Liver (tissue), 8 donors: ENCODE measurements at regions not wholly inside any gene's neighbourhood (a gene's known extent, or its start where the extent isn't known, plus 50 kb on each side); places are given as distances from the start of the nearest gene placed in this dataset.

Experiments used
- DNase-seq: peaks from one replicate; pipeline ENCODE4 v3.0.0-alpha.2; 2017; ENCODE audit warnings: low spot score
- H3K27ac ChIP-seq, 2 donors: one replicate each; pipeline ENCODE4 v1.7.0; 2013; ENCODE audit warnings: inconsistent platforms in 2 of 2, low read length in 2 of 2, control low read depth in 1 of 2, low read depth in 1 of 2, mild to moderate bottlenecking in 1 of 2
- H3K27me3 ChIP-seq, 4 donors: one replicate each; pipeline versions ENCODE4 v1.6.1 to v1.7.0; 2013; ENCODE audit warnings: low read length in 3 of 4, inconsistent platforms in 1 of 4, mild to moderate bottlenecking in 1 of 4, moderate library complexity in 1 of 4; ENCODE audit not compliant: control insufficient read depth in 4 of 4, insufficient read depth in 4 of 4
- H3K36me3 ChIP-seq, 4 donors: one replicate each; pipeline versions ENCODE4 v1.6.1 to v1.7.0; 2013; ENCODE audit warnings: low read length in 3 of 4, mild to moderate bottlenecking in 3 of 4, low read depth in 1 of 4, moderate library complexity in 1 of 4; ENCODE audit not compliant: control insufficient read depth in 4 of 4, insufficient read depth in 3 of 4
- H3K4me1 ChIP-seq, 4 donors: one replicate each; pipeline versions ENCODE4 v1.6.1 to v1.7.0; 2013; ENCODE audit warnings: low read length in 3 of 4, mild to moderate bottlenecking in 3 of 4, moderate library complexity in 1 of 4; ENCODE audit not compliant: control insufficient read depth in 4 of 4, insufficient read depth in 4 of 4
- H3K4me3 ChIP-seq, 3 donors: one replicate each; pipeline versions ENCODE4 v1.6.1 to v1.7.0; 2013; ENCODE audit warnings: low read length in 3 of 3, control low read depth in 1 of 3, low read depth in 1 of 3, mild to moderate bottlenecking in 1 of 3
- H3K9ac ChIP-seq, 2 donors: one replicate each; pipeline ENCODE4 v1.7.0; 2013; ENCODE audit warnings: low read length in 2 of 2, mild to moderate bottlenecking in 2 of 2, moderate library complexity in 2 of 2, control low read depth in 1 of 2, low read depth in 1 of 2
- H3K9me3 ChIP-seq, 4 donors: one replicate each; pipeline versions ENCODE4 v1.6.1 to v1.7.0; 2013; ENCODE audit warnings: low read length in 3 of 4; ENCODE audit not compliant: control insufficient read depth in 4 of 4
- ATF3 ChIP-seq: IDR thresholded peaks from 2 replicates; pipeline ENCODE4 v1.6.1; 2016; ENCODE audit warnings: antibody characterized with exemption
- CTCF ChIP-seq: fragments of 150-350 bp; IDR thresholded peaks from 2 replicates; pipeline ENCODE4 v1.5.1; 2017; ENCODE audit warnings: improper control_type of control experiment, low read depth, low read length; ENCODE audit not compliant: missing input control
- EGR1 ChIP-seq, 2 donors: IDR thresholded peaks; 2 replicates each; pipeline ENCODE4 v1.6.1; 2016 to 2018; ENCODE audit warnings: antibody characterized with exemption in 2 of 2, low read depth in 2 of 2
- FOXA1 ChIP-seq: IDR thresholded peaks from 2 replicates; pipeline ENCODE4 v1.6.1; 2016; ENCODE audit warnings: antibody characterized with exemption
- FOXA2 ChIP-seq: IDR thresholded peaks from 2 replicates; pipeline ENCODE4 v1.6.1; 2016; ENCODE audit warnings: antibody characterized with exemption
- GABPA ChIP-seq, 2 donors: IDR thresholded peaks in 1 of 2; conservative IDR thresholded peaks in 1 of 2; 2 replicates each; pipeline ENCODE4 v1.6.1; 2016; ENCODE audit warnings: antibody characterized with exemption in 2 of 2, mild to moderate bottlenecking in 1 of 2, moderate library complexity in 1 of 2
- HNF4A ChIP-seq, 2 donors: conservative IDR thresholded peaks; 2 replicates each; pipeline ENCODE4 v1.6.1; 2016; ENCODE audit warnings: antibody characterized with exemption in 2 of 2, mild to moderate bottlenecking in 2 of 2
- HNF4G ChIP-seq: IDR thresholded peaks from 2 replicates; pipeline ENCODE4 v1.6.1; 2016; ENCODE audit warnings: antibody characterized with exemption
- JUND ChIP-seq, 2 donors: IDR thresholded peaks; 2 replicates each; pipeline ENCODE4 v1.6.1; 2016; ENCODE audit warnings: antibody characterized with exemption in 2 of 2
- MAX ChIP-seq: IDR thresholded peaks from 2 replicates; pipeline ENCODE4 v1.6.1; 2016; ENCODE audit warnings: antibody characterized with exemption
- NR2F2 ChIP-seq: IDR thresholded peaks from 2 replicates; pipeline ENCODE4 v1.6.1; 2016; ENCODE audit warnings: antibody characterized with exemption
- RAD21 ChIP-seq, 2 donors: IDR thresholded peaks; 2 replicates each; pipeline ENCODE4 v1.6.1; 2016; ENCODE audit warnings: antibody characterized with exemption in 2 of 2, mild to moderate bottlenecking in 2 of 2
- REST ChIP-seq: IDR thresholded peaks from 2 replicates; pipeline ENCODE4 v1.6.1; 2016; ENCODE audit warnings: antibody characterized with exemption, mild to moderate bottlenecking
- SP1 ChIP-seq: IDR thresholded peaks from 2 replicates; pipeline ENCODE4 v1.6.1; 2018; ENCODE audit warnings: antibody characterized with exemption, mild to moderate bottlenecking
- TAF1 ChIP-seq: conservative IDR thresholded peaks from 2 replicates; pipeline ENCODE4 v1.6.1; 2016; ENCODE audit warnings: antibody characterized with exemption, mild to moderate bottlenecking
- YY1 ChIP-seq: IDR thresholded peaks from 2 replicates; pipeline ENCODE4 v1.6.1; 2016; ENCODE audit warnings: antibody characterized with exemption, mild to moderate bottlenecking
- ZBTB33 ChIP-seq: IDR thresholded peaks from 2 replicates; pipeline ENCODE4 v1.6.1; 2016; ENCODE audit warnings: antibody characterized with exemption
- WGBS: extraction: QIAGEN DNeasy Blood & Tissue Kit; methylation state at CpG from one replicate; pipeline ENCODE4 v1.1.7; 2013; 5-methylcytosine and 5-hydroxymethylcytosine counted together
- donor health status: healthy.
- donor health status: healthy.
- donor health status: healthy.
- donor health status: healthy.
- donor health status: healthy.

- TF ChIP-seq CTCF: no peak
These were observed 614.0 kb upstream of the EYS start (continued) for GRCh38 chr6:66321017-66321416.

- Histone ChIP-seq H3K9me3 (peaks cover 0 to 9% (median 8%) of the 10 kb centered on the region in 4 donors), H3K4me3 (no peak overlapping the region), H3K4me1 (no peaks in the 10 kb centered on the region), H3K36me3 (no peaks in the 10 kb centered on the region), H3K27me3 (no peaks in the 10 kb centered on the region), H3K9ac (no peak overlapping the region), H3K27ac (no peak overlapping the region)
- DNase-seq: no peak
- 85% methylated on average over 2 of the region's 2 CpGs for WGBS
- TF ChIP-seq GABPA (IDR thresholded peaks at IDR 0.05 in 1 of 2, conservative IDR thresholded peaks at IDR 0.05 in 1 of 2) (no peak), FOXA2 (no peak), TAF1 (no peak), HNF4G (no peak), ATF3 (no peak)
These were observed 600.5 kb upstream of the EYS start for GRCh38 chr6:66307490-66307889.

GRCh38 chr6:66291905-66292304 is 584.9 kb upstream of the EYS start:
- 69% methylated on average over 4 of the region's 4 CpGs for WGBS
- no peaks in the 10 kb centered on the region for H3K36me3 ChIP-seq
- H3K27me3 ChIP-seq: no peaks in the 10 kb centered on the region
- DNase-seq: no peak
- no peak overlapping the region for H3K4me3 ChIP-seq
- H3K9me3 ChIP-seq: no peaks in the 10 kb centered on the region
- no peak overlapping the region for H3K27ac ChIP-seq
- TF ChIP-seq JUND (IDR thresholded peaks at IDR 0.05) (no peak), HNF4A (conservative IDR thresholded peaks at IDR 0.05) (no peak), EGR1 (IDR thresholded peaks at IDR 0.05; ENCODE audit: low read depth in 2 of 2) (no peak), ATF3 (no peak), FOXA1 (no peak), YY1 (no peak), GABPA (IDR thresholded peaks at IDR 0.05 in 1 of 2, conservative IDR thresholded peaks at IDR 0.05 in 1 of 2) (no peak), SP1 (no peak), RAD21 (IDR thresholded peaks at IDR 0.05) (no peak)
- no peak overlapping the region for H3K9ac ChIP-seq
- H3K4me1 ChIP-seq: no peaks in the 10 kb centered on the region

GRCh38 chr6:66289889-66290288 is 582.9 kb upstream of the EYS start:
- Histone ChIP-seq H3K4me1 (no peaks in the 10 kb centered on the region), H3K4me3 (no peak overlapping the region), H3K27me3 (no peaks in the 10 kb centered on the region), H3K27ac (no peak overlapping the region), H3K9me3 (no peaks in the 10 kb centered on the region), H3K36me3 (no peaks in the 10 kb centered on the region), H3K9ac (no peak overlapping the region)
- no peak for DNase-seq
- WGBS: 42% methylated on average over 2 of the region's 2 CpGs
- TF ChIP-seq REST: no peak
- no peak for TF ChIP-seq ZBTB33
- TF ChIP-seq MAX: no peak
- TF ChIP-seq HNF4A (conservative IDR thresholded peaks at IDR 0.05): no peak
- TF ChIP-seq FOXA1: no peak
- TF ChIP-seq EGR1 (IDR thresholded peaks at IDR 0.05; ENCODE audit: low read depth in 2 of 2): no peak
- no peak for TF ChIP-seq NR2F2
